HL-60 (cell line): ENCODE measurements at regions not wholly inside any gene's neighbourhood (a gene's known extent, or its start where the extent isn't known, plus 50 kb on each side); places are given as distances from the start of the nearest gene placed in this dataset.

Source experiments
- DNase-seq, 2 experiments: peaks; one replicate each; pipeline ENCODE4 v3.0.0-alpha.2; 2010 to 2020; ENCODE audit warnings: low read depth in 1 of 2, low spot score in 1 of 2
- H3K27ac ChIP-seq: fragments of 250-450 bp; sonication (Bioruptor Pico); replicated peaks from 2 replicates; pipeline ENCODE4 v1.5.1; 2020; ENCODE audit warnings: mild to moderate bottlenecking, moderate library complexity
- H3K27me3 ChIP-seq: fragments of 250-450 bp; sonication (Bioruptor Pico); 2 replicates; pipeline ENCODE4 v1.5.1; 2021; ENCODE audit warnings: mild to moderate bottlenecking, moderate library complexity; ENCODE audit not compliant: insufficient read depth, poor library complexity, severe bottlenecking
- H3K4me3 ChIP-seq: replicated peaks from 2 replicates; pipeline ENCODE4 v1.5.1; 2011; ENCODE audit warnings: mild to moderate bottlenecking, control low read depth, low read length; ENCODE audit not compliant: insufficient read depth
- CTCF ChIP-seq: IDR thresholded peaks from one replicate; pipeline ENCODE4 v1.5.1; 2011; ENCODE audit warnings: low read length, control low read depth, inconsistent platforms; ENCODE audit not compliant: insufficient read depth
- GABPA ChIP-seq: IDR thresholded peaks from 2 replicates; pipeline ENCODE4 v1.6.1; 2012; ENCODE audit warnings: low read depth
- POLR2AphosphoS5 ChIP-seq: IDR thresholded peaks from 2 replicates; pipeline ENCODE4 v1.6.1; 2012; ENCODE audit warnings: low read depth
- SPI1 ChIP-seq: IDR thresholded peaks from 2 replicates; pipeline ENCODE4 v1.6.1; 2012; ENCODE audit warnings: low read depth, mild to moderate bottlenecking, borderline replicate concordance
- TF ChIP-seq, protein P1 (sequence below): IDR thresholded peaks from 2 replicates; pipeline ENCODE4 v1.6.1; 2012; ENCODE audit warnings: low read depth; ENCODE audit not compliant: insufficient replicate concordance

- H3K4me3 ChIP-seq, result no peak overlapping the region
- H3K27me3 ChIP-seq, result no peaks in the 10 kb centered on the region
- no peak for DNase-seq
- no peak overlapping the region for H3K27ac ChIP-seq
- TF ChIP-seq POLR2AphosphoS5 (no peak), GABPA (no peak), SPI1 (no peak), CTCF (no peak)
- TF ChIP-seq, protein P1, sequence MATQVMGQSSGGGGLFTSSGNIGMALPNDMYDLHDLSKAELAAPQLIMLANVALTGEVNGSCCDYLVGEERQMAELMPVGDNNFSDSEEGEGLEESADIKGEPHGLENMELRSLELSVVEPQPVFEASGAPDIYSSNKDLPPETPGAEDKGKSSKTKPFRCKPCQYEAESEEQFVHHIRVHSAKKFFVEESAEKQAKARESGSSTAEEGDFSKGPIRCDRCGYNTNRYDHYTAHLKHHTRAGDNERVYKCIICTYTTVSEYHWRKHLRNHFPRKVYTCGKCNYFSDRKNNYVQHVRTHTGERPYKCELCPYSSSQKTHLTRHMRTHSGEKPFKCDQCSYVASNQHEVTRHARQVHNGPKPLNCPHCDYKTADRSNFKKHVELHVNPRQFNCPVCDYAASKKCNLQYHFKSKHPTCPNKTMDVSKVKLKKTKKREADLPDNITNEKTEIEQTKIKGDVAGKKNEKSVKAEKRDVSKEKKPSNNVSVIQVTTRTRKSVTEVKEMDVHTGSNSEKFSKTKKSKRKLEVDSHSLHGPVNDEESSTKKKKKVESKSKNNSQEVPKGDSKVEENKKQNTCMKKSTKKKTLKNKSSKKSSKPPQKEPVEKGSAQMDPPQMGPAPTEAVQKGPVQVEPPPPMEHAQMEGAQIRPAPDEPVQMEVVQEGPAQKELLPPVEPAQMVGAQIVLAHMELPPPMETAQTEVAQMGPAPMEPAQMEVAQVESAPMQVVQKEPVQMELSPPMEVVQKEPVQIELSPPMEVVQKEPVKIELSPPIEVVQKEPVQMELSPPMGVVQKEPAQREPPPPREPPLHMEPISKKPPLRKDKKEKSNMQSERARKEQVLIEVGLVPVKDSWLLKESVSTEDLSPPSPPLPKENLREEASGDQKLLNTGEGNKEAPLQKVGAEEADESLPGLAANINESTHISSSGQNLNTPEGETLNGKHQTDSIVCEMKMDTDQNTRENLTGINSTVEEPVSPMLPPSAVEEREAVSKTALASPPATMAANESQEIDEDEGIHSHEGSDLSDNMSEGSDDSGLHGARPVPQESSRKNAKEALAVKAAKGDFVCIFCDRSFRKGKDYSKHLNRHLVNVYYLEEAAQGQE, result no peak
Measured at GRCh38 chr6:9834233-9834632, 580.6 kb downstream of the TFAP2A start.

- Histone ChIP-seq H3K27me3 (no peaks in the 10 kb centered on the region), H3K27ac (no peak overlapping the region), H3K4me3 (no peak overlapping the region)
- TF ChIP-seq SPI1, result no peak
- TF ChIP-seq, protein P1, result no peak
- no peak for TF ChIP-seq POLR2AphosphoS5
- TF ChIP-seq GABPA, result no peak
- no peak for TF ChIP-seq CTCF
- no peak for DNase-seq
Measured at GRCh38 chr6:9831783-9832182, 583.1 kb downstream of the TFAP2A start.

- TF ChIP-seq POLR2AphosphoS5, result no peak
- no peak for TF ChIP-seq GABPA
- TF ChIP-seq, protein P1, result no peak
- TF ChIP-seq CTCF, result no peak
- no peak for TF ChIP-seq SPI1
- DNase-seq, result no peak
- no peaks in the 10 kb centered on the region for H3K27me3 ChIP-seq
- H3K4me3 ChIP-seq, result no peak overlapping the region
- H3K27ac ChIP-seq, result no peak overlapping the region
Measured at GRCh38 chr6:9830808-9831207, 584.1 kb downstream of the TFAP2A start.
